ENCODE measurements at regions not wholly inside any gene's neighbourhood (a gene's known extent, or its start where the extent isn't known, plus 50 kb on each side); places are given as distances from the start of the nearest gene placed in this dataset.
"Not testable (repeated sequence)": the region's sequence is repeated elsewhere in the genome, so short reads cannot be mapped to it uniquely, and the experiment has no call there.

GRCh38 chr22:33166206-33166605, 108.0 kb upstream of the SYN3 start:
- no peak overlapping the region for H3K27ac ChIP-seq
- TF ChIP-seq CTCF (IDR thresholded peaks at IDR 0.05) (no peak), ZFX (IDR thresholded peaks at IDR 0.05; ENCODE audit: borderline replicate concordance) (no peak)

DNA sequence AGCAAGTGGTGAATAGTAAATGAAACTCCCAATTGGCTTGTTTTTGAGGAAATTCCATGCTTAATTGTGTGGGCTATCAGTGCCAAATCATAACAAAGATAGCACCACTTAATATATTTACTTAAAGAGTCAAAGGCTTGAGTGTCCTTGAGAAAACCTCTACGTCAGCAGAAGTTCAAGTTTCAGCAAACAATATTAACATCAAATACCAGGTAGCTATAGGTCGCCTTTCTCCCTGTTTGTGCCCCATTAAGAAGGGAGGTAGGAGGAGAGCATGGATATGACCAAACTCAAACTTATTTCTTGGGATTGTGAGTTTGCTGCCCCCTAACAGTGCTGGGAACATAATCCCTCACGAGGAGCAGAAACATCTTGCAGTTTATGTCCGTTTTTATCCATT, 105.6 kb upstream of the SYN3 start:
- TF ChIP-seq CTCF (IDR thresholded peaks at IDR 0.05) (no peak), ZFX (IDR thresholded peaks at IDR 0.05; ENCODE audit: borderline replicate concordance) (no peak)

DNA sequence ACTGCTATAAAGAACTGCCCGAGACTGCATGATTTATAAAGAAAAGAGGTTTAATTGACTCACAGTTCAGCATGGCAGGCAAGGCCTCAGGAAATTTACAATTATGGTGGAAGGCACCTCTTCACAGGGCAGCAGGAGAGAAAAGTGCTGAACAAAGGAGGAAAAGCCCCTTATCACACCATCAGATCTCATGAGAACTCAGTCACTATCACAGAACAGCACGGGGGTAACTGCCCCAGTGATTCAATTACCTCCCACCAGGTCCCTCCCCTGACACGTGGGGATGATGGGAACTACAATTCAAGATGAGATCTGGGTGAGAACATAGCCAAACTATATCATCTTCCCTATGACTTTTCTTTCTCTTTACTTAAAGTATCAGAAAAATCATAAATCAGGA, 104.0 kb upstream of the SYN3 start:
- no peak for TF ChIP-seq ZFX (IDR thresholded peaks at IDR 0.05; ENCODE audit: borderline replicate concordance)
- TF ChIP-seq CTCF (IDR thresholded peaks at IDR 0.05) = no peak
- no peak overlapping the region for H3K27ac ChIP-seq

More for the DNA sequence above, 105.6 kb upstream of the SYN3 start:
- no peak overlapping the region for H3K27ac ChIP-seq

GRCh38 chr22:33160525-33160924, 102.3 kb upstream of the SYN3 start:
- no peak overlapping the region for H3K27ac ChIP-seq
- TF ChIP-seq ZFX (IDR thresholded peaks at IDR 0.05; ENCODE audit: borderline replicate concordance) (no peak), CTCF (IDR thresholded peaks at IDR 0.05) (no peak)

DNA sequence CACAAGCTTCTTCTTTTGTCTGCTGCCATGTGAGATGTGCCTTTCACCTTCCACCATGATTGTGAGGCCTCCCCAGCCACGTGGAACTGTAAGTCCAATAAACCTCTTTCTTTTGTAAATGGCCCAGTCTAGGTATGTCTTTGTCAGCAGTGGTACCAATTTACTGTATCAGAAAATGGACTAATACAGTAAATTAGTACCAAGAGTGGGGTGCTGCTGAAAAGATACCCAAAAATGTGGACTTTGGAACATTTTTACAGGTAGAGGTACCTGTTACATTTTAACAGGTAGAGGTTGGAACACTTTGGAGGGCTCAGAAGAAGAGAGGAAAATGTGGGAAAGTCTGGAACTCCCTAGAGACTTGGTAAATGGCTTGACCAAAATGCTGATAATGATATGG, 96.8 kb upstream of the SYN3 start:
- not testable (repeated sequence) for H3K27ac ChIP-seq

GRCh38 chr22:33149611-33150010, 91.4 kb upstream of the SYN3 start:
- TF ChIP-seq CTCF (IDR thresholded peaks at IDR 0.05) (no peak), ZFX (IDR thresholded peaks at IDR 0.05; ENCODE audit: borderline replicate concordance) (no peak)
- no peak overlapping the region for H3K27ac ChIP-seq

- no peak for TF ChIP-seq CTCF (IDR thresholded peaks at IDR 0.05)
- no peak for TF ChIP-seq ZFX (IDR thresholded peaks at IDR 0.05; ENCODE audit: borderline replicate concordance)
- H3K27ac ChIP-seq = no peak overlapping the region
Measured at GRCh38 chr22:33144721-33145120, 86.5 kb upstream of the SYN3 start.

GRCh38 chr22:33142282-33143055, 84.3 kb upstream of the SYN3 start:
- TF ChIP-seq ZFX (IDR thresholded peaks at IDR 0.05; ENCODE audit: borderline replicate concordance) (no peak), CTCF (IDR thresholded peaks at IDR 0.05) (no peak)
- H3K27ac ChIP-seq = no peak overlapping the region
